BLaER1 treated with 17β-estradiol and CSF1 and Interleukin-3, amounts not matched to agents 10 nM and 100 nM (cell line): ENCODE measurements at regions not wholly inside any gene's neighbourhood (a gene's known extent, or its start where the extent isn't known, plus 50 kb on each side); places are given as distances from the start of the nearest gene placed in this dataset.
A peak's percentile ranks its signal among the peaks of the same experiment; 100 is the strongest.

Source experiments
- H3K27ac ChIP-seq, 11 experiments: shearing (Covaris generic); formaldehyde crosslinking; 2 replicates each; pipeline ENCODE4 v1.8.1; 2022
- H3K27me3 ChIP-seq, 11 experiments: shearing (Covaris generic); formaldehyde crosslinking; 2 replicates each; pipeline ENCODE4 v1.8.1; 2022
- H3K36me3 ChIP-seq, 11 experiments: shearing (Covaris generic); formaldehyde crosslinking; 2 replicates each; pipeline ENCODE4 v1.8.1; 2022
- H3K4me1 ChIP-seq, 10 experiments: shearing (Covaris generic); formaldehyde crosslinking; 2 replicates each; pipeline ENCODE4 v1.8.1; 2022
- H3K4me2 ChIP-seq, 11 experiments: shearing (Covaris generic); formaldehyde crosslinking; 2 replicates each; pipeline ENCODE4 v1.8.1; 2022
- H3K4me3 ChIP-seq, 10 experiments: shearing (Covaris generic); formaldehyde crosslinking; 2 replicates each; pipeline ENCODE4 v1.8.1; 2022
- H3K9ac ChIP-seq, 11 experiments: shearing (Covaris generic); formaldehyde crosslinking; 2 replicates each; pipeline ENCODE4 v1.8.1; 2022
- H3K9me3 ChIP-seq, 11 experiments: shearing (Covaris generic); formaldehyde crosslinking; replicated peaks in 1 of 11; 2 replicates each; pipeline ENCODE4 v1.8.1; 2022
- H4K20me1 ChIP-seq, 11 experiments: shearing (Covaris generic); formaldehyde crosslinking; 2 replicates each; pipeline ENCODE4 v1.8.1; 2022
- Cebpa-rat ChIP-seq, 11 experiments: shearing (Covaris generic); IDR thresholded peaks; 2 replicates each; pipeline ENCODE4 v1.8.1; 2022

DNA sequence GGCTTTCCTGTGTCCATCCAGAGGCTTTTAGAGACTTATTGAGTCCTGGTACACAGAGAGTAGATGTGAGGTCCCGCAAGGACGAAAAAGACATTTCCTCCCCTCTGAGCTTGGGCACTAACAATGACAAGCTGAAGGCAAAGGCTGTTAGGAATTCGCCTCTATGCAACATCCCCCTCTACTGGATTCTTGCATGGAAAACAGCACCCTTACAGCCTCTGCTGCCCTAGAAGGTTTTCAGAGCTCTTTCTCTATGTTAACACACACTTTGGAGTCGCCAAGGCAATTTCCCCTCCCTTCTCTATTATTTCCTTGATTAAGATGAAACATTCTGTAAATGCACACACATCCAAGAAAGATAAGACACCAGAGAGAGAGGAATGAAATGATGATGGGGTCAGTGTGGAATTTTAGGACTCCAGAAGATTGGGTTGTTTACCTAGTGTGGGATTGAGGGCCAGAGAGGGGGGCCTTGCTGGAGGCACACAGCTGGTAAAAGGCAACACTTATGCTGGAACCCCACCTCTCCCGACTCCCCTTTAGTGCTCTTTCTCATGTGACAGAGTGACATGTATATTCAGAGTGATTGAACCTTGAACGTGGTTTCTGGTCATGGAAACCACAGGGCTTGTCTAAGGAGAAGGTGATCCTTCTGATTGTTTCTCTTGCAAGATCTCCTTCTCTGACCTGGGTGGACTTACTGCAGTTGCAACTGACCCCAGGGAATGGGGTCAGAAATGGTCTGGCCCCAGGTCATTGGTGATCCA, 300.7 kb downstream of the CLIC5 start:
- peak overlapping the region in 9 of 11 experiments; percentile 0 to 74 (median 36); a peak in 16 of 22 replicates for H3K4me2 ChIP-seq
- H3K36me3 ChIP-seq, result no peaks in the 10 kb centered on the region
- TF ChIP-seq Cebpa-rat (IDR thresholded peaks at IDR 0.05), result no peak
- no peak overlapping the region; a peak in 1 of 22 replicates for H3K9ac ChIP-seq
- H3K4me1 ChIP-seq, result peaks cover 18 to 56% (median 35%) of the 10 kb centered on the region in 10 experiments
- no peaks in the 10 kb centered on the region for H3K9me3 ChIP-seq
- H3K4me3 ChIP-seq, result no peak overlapping the region
- no peak overlapping the region for H3K27ac ChIP-seq
- H3K27me3 ChIP-seq, result no peaks in the 10 kb centered on the region
- H4K20me1 ChIP-seq, result no peaks in the 10 kb centered on the region

DNA sequence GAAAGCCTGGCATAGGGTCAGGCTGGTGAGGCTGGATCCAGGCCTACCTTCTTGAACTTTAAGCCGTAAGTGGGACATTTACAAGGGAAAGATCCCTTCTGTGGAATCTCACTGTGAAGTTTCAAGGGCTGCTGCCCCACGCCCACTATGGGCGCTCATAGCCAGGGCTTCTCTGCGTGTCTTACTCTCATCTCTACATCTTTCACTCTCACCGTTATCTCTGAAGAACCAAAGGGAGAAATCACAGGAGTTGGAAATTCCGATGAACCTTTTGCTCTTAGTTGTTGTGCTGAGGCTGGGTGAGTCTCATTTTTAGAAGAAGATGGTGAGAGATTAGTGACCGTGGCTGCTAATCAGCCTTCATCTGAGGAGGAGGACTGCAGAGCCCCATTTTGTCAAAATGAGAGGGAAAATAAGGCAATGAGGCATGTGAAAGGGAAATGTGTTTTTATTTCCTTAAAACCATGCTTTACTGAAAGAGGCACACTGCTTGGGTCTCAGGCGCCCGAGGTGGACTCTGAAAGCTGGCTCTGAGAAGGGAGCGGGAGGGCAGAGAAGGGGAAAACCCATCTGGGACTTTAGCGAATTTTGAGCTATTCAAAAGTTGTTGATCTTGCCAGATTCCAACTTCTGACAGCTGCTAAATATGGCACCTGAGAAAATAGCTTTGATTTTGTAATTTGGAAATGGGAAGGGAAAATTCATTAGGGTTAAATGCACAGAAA, 301.5 kb downstream of the CLIC5 start:
- H3K4me3 ChIP-seq, result no peak overlapping the region
- peak overlapping the region in 7 of 11 experiments; percentile 0 to 74 (median 37); a peak in 12 of 22 replicates for H3K4me2 ChIP-seq
- H3K27ac ChIP-seq, result no peak overlapping the region
- H4K20me1 ChIP-seq, result no peaks in the 10 kb centered on the region
- H3K36me3 ChIP-seq, result no peaks in the 10 kb centered on the region
- no peak overlapping the region for H3K9ac ChIP-seq
- H3K27me3 ChIP-seq, result no peaks in the 10 kb centered on the region
- H3K4me1 ChIP-seq, result peaks cover 18 to 59% (median 39%) of the 10 kb centered on the region in 10 experiments
- no peaks in the 10 kb centered on the region for H3K9me3 ChIP-seq
- no peak for TF ChIP-seq Cebpa-rat (IDR thresholded peaks at IDR 0.05)
